IMR-90 (cell line): ENCODE measurements at regions not wholly inside any gene's neighbourhood (a gene's known extent, or its start where the extent isn't known, plus 50 kb on each side); places are given as distances from the start of the nearest gene placed in this dataset.

Source experiments
- CEBPB ChIP-seq: IDR thresholded peaks from 2 replicates; pipeline ENCODE4 v1.6.1; 2012; ENCODE audit warnings: low read depth, low read length, improper control_type of control experiment
- CTCF ChIP-seq: conservative IDR thresholded peaks from 2 replicates; pipeline ENCODE4 v1.5.1; 2012; ENCODE audit warnings: mild to moderate bottlenecking, low read depth, low read length, improper control_type of control experiment
- ELK1 ChIP-seq: fragments of 150-350 bp; IDR thresholded peaks from 2 replicates; pipeline ENCODE4 v1.6.1; 2016; ENCODE audit warnings: low read depth, mild to moderate bottlenecking, low read length, moderate library complexity, borderline replicate concordance
- MAZ ChIP-seq: IDR thresholded peaks from 2 replicates; pipeline ENCODE4 v1.6.1; 2012; ENCODE audit warnings: low read depth, mild to moderate bottlenecking, low read length, improper control_type of control experiment, moderate library complexity, borderline replicate concordance
- POLR2A ChIP-seq: IDR thresholded peaks from 2 replicates; pipeline ENCODE4 v1.6.1; 2012; ENCODE audit warnings: mild to moderate bottlenecking, low read depth, low read length

- peak; percentile 28; the same call in 1 of the 2 replicates for TF ChIP-seq CEBPB
- no peak for TF ChIP-seq POLR2A
- TF ChIP-seq ELK1, result no peak
- TF ChIP-seq CTCF, result no peak
- TF ChIP-seq MAZ, result no peak
Measured at GRCh38 chr10:78853864-78854263, 214.9 kb upstream of the ZMIZ1 start.
